ENCODE measurements at regions not wholly inside any gene's neighbourhood (a gene's known extent, or its start where the extent isn't known, plus 50 kb on each side); places are given as distances from the start of the nearest gene placed in this dataset.
"Not testable (repeated sequence)": the region's sequence is repeated elsewhere in the genome, so short reads cannot be mapped to it uniquely, and the experiment has no call there.

DNA sequence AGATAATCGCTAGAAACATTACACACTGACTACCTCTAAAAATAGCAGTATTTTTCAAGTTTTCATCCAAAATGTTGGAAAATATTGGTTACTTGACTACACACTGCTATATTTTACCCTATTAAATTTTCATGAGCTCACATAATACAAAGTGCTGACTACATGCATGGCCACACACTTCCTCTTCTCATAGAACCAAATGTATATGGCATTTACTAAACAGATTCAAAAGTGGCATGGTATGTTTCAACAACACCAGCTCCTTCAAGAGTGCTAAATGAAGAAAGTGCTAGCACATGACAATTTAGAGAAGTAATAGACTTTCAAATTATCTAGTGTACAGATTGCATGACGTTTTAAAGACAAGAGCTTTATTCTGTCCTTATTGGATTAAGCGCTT lies 780.4 kb upstream of the SLITRK6 start:
- DNase-seq (ENCODE audit: low read depth in 2 of 2), result no peak

DNA sequence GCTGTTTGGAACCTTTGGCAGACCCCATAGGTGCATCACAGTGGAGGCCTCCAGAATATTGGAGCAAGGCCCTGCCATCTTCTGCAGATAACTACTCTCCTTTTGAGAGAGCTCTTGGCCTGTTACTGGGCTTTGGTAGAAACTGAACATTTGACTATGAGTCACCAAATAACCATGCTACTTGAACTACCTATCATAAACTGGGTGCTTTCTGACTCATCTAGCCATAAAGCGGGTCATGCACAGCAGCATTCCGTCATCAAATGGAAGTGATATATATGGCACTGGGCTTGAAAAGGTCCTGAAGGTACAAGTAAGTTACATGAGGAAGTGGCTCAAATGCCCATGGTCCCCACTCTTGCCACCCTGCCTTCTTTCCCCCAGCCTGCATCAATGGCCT lies 782.5 kb upstream of the SLITRK6 start:
- no peak for DNase-seq (ENCODE audit: low read depth in 2 of 2)

DNA sequence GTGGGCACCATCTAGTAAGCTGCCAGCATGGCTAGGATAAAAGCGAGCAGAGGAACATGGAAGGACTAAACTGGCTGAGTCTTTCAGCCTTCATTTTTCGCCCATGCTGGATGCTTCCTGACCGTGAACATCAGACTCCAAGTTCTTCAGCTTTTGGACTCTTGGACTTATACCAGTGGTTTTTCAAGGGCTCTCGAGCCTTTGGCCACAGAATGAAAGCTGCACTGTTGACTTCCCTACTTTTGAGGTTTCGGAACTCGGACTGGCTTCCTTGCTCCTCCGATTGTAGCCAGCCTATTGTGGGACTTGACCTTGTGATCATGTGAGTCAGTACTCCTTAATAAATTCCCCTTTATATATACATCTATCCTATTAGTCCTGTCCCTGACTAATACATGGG lies 785.1 kb upstream of the SLITRK6 start:
- DNase-seq (ENCODE audit: low read depth in 2 of 2), result no peak

DNA sequence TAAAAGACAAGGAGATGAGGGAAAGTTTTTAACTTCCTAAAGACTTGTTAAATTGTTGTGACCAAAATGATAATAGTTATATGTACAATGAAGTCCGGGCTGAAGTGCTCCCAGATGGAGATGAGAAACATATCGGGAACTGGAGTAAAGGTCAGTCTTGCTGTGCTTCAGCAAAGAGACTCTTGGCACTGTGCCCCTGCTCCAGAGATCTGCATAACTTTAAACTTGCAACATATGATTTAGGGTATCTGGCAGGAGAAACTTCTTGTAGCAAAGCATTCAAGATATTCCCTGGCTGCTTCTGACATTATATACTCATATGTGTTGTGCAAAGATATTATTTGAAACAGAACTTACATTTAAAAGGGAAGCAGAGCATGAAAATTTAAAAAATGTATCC lies 786.6 kb upstream of the SLITRK6 start:
- DNase-seq (ENCODE audit: low read depth in 2 of 2), result no peak

DNA sequence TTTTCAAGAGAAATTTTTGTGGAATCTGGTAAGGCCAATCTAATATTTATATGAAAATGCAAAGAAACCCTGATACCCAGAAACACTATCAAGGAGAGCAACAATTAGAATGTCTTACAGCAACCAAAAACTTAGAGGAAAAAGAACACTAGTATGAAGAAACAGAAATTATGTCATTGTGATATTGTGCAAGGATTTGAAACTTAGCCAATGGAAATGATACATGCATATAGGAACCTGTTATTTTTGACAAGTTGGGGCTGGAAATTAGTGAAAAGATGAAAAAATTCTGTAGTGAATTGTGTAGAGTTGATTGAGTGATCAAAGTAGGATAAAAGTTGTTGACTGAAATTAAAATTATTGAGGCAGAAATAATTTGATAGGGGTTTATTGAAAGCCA lies 792.6 kb upstream of the SLITRK6 start:
- no peak for DNase-seq (ENCODE audit: low read depth in 2 of 2)

DNA sequence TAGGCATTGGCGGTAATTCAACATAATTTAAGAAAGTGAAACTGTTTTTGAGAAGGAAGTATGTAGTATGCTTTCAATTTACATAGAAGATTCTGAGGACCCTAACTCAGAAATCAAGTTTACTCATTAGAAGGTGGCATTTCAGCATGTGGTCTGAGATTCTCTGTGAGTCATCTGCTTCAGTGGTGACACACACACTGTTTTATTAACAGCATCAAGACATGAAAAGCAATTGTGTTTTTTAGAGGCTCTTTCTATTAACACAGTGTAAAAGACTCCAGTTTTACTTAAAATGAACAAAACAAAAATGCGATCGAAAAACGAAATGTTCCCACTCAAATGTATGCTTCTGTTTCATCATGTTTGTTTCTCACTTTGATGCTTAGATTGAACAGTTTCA lies 802.1 kb upstream of the SLITRK6 start:
- DNase-seq (ENCODE audit: low read depth in 2 of 2), result no peak

DNA sequence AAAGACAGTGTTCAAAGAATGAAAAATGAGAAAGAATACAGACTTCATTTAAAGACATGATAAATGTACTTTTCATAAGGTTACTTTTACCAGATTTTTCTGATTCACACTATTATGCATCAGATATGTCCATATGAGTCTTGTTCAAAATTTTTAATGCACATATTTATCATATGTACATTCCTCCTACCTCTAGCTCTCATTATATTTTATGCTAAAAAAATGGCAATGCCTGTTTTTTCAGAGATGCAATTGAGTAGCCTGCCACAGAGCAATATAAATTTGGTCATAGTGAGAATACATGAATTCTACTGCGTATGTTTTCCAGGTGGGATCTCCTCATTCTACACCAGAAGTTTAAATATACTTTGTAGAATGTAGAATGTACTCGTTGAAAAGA lies 807.0 kb upstream of the SLITRK6 start:
- no peak for DNase-seq (ENCODE audit: low read depth in 2 of 2)

DNA sequence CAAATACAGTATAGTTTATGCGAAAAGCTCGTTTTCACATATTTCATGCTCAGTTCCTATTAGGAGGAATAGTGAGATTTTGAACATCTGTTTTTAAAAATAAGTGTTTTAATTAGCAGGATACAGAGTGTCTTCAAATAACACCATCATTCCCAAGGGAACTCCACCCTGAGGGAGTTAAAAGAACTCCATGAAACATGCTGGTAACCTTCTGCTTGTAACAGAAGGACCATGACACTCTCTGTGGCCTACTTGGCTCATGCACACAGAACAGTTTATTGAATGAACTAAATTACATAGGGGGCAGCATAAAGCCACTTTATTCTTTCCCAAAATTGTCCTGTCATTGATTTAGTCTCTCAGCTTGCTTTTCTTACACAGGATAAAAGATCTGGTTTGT lies 809.5 kb upstream of the SLITRK6 start:
- no peak for DNase-seq (ENCODE audit: low read depth in 2 of 2)

DNA sequence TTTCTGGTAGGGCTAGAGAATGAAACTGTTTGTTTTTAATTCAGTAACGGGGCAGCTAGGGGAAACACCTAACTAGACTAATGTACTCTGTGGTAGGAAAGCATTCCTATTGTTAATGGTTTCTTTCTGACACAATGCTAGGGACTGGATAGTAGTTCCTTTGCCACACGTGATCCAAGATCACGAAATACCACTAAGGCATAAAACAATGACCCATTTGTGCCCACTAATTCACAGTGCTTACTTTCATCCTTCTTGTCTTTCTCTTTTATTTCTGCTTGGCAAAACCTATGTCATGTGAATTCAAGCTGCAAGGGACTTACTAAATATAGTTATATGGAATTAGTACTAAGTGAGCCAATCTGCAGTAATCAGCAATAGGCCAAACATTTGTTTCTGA lies 834.1 kb upstream of the SLITRK6 start:
- no peak for DNase-seq (ENCODE audit: low read depth in 2 of 2)

DNA sequence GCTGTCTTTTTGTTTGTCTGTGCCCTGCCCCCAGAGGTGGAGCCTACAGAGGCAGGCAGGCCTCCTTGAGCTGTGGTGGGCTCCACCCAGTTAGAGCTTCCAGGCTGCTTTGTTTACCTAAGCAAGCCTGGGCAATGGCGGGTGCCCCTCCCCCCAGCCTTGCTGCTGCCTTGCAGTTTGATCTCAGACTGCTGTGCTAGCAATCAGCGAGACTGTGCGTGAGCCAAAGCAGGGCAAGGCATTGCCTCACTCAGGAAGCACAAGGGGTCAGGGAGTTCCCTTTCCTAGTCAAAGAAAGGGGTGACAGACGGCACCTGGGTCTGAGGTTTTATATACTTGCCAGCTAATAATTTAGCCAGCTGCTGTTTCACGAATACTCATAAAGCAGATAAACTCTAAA lies 852.0 kb upstream of the SLITRK6 start:
- DNase-seq (ENCODE audit: low read depth in 2 of 2), result not testable (repeated sequence)

DNA sequence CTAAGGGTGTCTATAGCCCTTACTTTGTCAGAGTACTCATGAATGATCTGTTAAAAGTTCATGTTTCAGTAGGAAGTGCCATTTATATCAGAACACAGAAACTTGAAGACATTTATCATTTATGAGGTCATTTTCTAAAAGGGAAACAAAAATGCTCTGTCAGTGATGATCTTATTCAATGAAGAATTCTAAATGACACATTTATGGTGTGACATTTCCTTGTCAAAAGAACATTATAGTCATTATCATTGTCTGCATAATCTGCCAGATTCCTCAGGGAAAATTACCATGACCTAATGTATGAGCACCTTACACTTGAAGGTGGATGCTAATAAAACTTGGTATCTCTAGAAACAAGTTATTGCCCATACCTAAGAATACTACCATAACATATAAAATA lies 853.8 kb upstream of the SLITRK6 start:
- no peak for DNase-seq (ENCODE audit: low read depth in 2 of 2)

DNA sequence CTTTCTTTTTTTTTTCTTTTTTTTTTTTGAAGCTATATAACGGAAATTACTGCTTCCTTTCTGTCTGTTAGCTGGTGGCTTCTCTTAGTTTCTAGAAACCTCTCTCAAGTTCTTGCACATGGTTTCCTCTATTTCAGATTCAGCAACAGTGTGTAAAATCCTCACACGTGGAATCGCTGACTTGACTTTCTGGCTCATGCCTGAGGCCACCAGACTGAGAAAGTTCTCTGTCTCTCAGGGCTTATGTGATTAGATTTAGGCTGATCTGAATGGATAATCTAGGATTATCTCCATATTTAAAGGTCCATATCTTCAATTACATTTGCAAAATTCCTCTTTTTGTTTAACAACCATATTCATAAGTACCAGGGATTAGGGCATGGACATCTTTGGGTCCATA lies 856.3 kb upstream of the SLITRK6 start:
- no peak for DNase-seq (ENCODE audit: low read depth in 2 of 2)

DNA sequence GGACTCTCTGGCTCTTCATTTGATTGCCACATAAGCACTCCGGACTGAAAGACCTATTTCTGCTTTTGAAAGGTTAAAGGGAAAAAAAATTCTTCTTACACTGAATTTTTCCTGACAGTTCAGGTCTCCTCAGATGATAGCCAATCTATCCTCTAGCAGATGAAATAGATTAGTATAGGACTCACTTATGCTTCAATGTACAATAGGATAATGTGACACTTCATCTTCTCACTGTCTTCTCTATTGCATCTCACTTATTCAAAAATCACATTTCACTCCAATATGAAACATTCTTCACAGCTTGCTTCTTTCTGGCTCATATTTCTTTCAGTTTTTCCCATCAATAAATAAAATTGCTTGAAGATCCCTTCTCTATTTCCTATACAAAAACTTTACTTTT lies 860.9 kb upstream of the SLITRK6 start:
- no peak for DNase-seq (ENCODE audit: low read depth in 2 of 2)

DNA sequence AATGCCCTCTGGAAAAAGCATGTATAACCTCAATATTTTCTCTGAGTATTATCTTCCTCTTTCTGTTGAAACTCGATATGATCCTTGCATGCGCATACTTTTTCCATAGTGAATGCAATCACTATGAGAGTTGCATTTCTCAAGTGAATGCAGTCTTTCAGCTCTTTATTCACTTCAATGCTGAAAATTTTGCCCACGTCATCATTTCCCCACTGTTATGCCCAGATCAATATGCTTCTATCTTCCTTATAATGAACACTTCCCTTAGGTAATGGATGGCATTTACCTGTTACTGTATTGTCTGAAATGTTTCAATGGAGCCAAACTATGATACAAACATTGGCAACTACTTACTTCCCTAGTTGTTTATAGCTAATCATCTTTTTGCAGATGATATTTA lies 866.6 kb upstream of the SLITRK6 start:
- DNase-seq (ENCODE audit: low read depth in 2 of 2), result no peak

DNA sequence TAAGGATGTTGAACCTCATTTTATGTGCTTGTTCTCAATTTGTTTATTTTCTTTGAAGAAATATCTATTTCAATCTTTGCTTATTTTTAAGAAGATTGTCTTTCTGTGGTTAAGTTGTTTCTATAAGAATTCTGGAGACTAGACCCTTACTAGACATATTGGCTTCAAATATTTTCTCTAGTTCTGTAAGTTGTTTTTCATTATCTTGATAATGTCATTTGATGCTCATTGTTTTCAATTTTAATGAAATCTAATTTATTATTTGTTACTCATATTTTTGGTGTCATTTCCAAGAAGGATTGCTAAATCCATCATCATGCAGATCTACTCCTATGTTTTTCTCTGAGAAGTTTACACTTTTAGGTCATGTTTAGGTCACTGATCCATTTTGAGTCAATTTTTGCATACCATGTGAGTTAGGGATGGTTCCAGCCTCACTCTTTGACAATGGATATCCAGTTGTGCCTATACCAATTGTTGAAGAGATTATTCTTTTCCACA lies 874.8 kb upstream of the SLITRK6 start:
- no peak for DNase-seq (ENCODE audit: low read depth in 2 of 2)

DNA sequence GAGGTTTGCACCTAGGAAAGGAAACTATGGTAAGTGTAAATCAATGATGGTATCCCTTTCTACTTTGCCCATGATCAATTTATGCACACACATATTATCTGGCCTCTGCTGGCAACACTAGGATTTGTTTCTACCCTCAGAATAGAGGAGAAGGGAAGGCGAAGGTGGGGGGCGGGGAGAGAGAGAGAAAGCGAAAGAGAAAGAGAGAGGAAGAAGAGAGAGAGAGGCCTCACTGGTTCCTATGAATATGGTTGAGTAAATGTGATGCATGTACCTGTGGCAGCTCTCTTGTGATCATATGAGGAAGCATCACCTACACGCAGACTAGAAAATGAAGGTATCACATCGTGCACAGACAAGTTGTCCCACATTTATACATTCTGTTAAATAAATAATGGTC lies 882.0 kb upstream of the SLITRK6 start:
- DNase-seq (ENCODE audit: low read depth in 2 of 2), result no peak

DNA sequence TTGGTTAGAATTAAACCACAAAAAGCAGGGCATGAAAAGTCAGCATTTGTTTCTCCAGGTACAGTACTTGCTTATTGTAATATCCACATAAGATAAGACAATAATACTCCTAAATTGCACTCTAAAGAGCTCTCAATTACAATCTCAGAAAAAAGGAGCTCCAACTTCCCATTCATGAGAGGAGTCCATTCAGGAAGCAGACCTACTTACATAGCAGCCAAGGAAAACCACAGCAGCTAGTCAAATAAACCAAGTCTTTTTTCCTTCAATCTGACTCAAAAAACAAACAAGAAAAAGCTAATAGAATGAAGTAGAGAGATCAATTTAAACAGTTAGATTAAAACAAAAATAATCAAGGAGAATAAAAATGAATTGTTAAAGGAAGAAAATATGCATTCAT lies 885.2 kb upstream of the SLITRK6 start:
- DNase-seq (ENCODE audit: low read depth in 2 of 2), result no peak

DNA sequence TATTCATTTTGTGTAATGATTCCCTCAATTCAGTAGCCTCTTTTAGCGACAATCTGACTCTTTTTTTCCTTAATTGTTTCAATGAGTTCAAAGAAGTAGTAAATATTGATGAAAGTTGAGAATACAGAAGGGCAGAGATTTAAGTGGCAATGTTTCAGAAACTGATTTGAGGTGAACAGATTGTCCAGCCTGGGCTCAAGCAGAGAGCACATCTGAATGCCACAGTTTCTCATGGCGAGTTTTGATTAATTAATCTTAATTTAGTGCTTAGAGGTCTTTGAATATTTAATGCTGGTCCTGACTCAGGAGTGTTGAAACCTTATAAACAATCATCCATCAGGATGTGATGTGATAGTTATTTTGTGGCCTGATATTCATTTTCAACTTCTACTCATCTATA lies 890.7 kb upstream of the SLITRK6 start:
- no peak for DNase-seq (ENCODE audit: low read depth in 2 of 2)

DNA sequence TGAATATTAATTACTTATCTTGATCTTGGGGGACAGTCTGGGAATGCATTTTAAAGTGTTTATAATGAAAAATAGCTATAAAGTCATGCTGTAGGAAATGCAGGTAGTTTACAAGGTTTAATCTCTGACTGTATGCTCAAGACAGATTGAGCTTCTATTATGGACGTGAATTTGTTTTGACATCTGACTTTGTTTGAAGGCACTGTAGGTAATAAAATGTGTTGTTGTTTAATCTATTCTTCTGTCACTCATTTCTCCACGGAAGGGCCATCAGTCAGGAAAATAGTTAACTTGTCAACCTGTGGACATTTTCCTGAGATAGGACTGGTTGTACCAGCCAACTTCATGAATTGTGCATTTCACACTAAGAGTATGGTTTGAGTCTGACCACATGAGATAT lies 893.1 kb upstream of the SLITRK6 start:
- no peak for DNase-seq (ENCODE audit: low read depth in 2 of 2)

DNA sequence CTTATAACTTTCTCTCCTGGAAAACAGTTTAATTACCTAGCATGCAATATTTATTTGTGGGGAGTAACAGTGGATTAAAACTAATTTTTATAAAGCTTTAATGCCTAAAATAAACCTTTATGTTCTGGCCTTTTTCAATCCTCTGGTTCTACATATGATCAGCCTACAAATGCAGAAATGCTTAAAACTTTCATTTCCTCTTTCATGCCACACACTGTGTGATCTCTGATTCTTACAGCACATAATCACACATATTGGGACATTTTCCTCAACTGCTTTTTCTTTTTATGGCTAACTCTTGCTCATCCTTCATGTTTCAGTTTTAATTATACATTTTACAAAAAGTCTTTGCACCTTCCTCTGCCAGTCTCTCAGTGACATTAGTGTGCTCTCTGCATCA lies 910.8 kb upstream of the SLITRK6 start:
- DNase-seq (ENCODE audit: low read depth in 2 of 2), result no peak

DNA sequence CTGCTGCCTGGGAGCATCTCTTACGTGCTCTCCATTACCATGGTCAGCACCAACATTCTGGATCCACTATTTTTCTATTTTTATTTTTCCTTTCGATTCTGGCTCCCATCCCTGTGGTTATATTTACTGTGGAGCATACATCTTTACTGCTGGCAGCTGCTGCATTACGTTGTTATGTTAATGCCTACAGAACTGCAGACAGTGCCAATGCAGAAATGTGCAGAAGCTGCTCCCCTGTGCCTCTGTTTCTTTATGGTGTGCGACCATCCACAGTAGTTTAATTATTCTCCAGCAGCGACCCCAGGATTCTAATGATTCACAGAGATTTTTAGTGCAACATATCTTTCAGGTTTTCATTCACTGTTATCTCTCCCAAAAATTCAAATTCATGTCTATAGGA lies 911.7 kb upstream of the SLITRK6 start:
- DNase-seq (ENCODE audit: low read depth in 2 of 2), result no peak

DNA sequence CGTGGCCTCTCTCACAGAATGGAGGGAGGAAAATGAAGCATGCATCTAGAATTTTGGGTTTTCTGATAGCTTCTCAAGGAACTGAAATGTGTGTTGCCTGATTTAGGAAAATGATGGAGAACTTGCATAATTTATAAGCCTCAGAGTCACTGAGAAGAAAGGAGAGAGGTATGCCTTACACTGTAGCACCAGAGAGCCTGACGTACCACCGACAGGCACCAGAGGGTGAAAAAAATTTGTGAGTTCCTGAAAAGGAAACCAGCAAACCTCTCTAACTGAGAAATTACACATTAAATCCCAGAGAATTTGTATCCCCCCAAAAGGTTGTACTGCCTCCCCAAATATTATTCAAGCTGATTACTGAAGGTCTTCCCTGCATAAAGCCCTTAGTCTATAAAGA lies 915.3 kb upstream of the SLITRK6 start:
- DNase-seq (ENCODE audit: low read depth in 2 of 2), result no peak

DNA sequence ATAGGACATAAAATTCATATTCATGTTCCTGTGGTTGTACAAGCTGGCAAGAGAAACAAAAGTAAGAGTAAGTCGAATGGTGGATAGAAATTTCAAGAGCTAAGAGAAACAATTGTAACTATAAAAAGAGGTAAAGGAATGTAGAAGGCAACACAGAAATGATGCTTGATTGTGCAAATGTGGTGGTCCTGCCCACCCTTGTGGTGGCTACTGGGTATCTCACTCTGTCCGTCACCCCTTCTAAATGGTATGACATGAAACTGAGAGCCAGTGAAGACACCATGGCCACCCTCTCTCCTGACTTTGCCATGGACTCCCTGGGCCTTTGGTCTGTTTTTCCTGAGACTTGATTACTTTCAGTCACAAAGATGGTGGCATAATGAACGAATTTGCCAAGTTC lies 925.9 kb upstream of the SLITRK6 start:
- no peak for DNase-seq (ENCODE audit: low read depth in 2 of 2)

DNA sequence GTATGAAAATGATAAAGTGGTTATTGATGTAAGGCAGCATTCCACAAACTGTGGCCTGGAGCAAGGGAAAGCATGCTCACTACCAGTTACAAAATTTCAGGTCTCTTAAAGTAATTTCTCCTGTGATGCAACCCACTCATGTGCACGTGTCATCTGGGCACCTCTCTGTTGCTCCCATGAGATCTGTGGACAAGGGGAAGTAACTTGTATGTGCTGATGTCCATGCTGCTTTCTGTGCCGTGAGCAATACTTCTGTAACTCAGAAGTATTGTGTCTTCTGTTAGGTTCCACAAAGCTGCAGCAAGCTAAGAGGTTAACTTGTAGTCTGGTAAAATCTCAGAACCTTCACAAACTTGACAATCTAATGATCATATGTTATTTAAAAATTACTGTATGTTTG lies 930.0 kb upstream of the SLITRK6 start:
- no peak for DNase-seq (ENCODE audit: low read depth in 2 of 2)

DNA sequence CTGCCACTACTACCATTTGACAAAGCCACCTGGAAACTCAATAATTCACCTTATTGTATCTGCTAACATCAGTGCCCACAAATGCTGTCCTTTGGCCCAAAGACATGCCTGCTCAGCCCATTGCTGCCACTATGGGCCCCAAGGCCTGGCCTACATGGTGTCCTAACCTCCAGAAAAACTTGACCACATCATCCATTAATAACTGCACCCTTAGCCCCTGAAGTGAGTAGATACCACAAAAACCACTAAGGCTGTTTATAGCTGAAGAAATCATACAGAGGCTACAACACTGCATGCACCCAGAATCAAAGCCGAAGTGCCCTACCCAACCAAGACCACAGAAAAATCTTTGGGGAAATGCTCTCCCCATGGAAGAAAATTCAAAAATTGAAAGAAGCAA lies 932.8 kb upstream of the SLITRK6 start:
- no peak for DNase-seq (ENCODE audit: low read depth in 2 of 2)
